ENCODE measurements at regions not wholly inside any gene's neighbourhood (a gene's known extent, or its start where the extent isn't known, plus 50 kb on each side); places are given as distances from the start of the nearest gene placed in this dataset.

DNA sequence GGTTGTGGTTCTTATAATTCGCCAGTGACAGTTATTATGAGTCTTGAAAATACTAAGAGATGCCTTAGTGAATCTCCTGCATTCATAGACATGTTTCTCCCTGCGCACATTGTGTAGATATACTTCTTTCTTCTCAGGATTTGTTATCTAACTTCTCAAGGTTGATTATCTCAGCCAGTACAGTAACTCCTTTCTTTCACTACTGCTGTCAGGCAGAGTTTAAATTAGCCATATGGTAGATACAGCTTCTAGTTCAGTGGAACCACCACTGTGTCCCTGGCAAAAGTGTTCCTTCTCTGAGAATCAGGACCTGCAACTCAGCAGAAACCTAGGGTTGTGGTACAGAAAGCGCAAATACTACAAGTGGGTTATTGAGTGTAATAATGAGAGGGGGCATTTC lies 175.0 kb upstream of the SGO1 start:
- TF ChIP-seq, protein P1, sequence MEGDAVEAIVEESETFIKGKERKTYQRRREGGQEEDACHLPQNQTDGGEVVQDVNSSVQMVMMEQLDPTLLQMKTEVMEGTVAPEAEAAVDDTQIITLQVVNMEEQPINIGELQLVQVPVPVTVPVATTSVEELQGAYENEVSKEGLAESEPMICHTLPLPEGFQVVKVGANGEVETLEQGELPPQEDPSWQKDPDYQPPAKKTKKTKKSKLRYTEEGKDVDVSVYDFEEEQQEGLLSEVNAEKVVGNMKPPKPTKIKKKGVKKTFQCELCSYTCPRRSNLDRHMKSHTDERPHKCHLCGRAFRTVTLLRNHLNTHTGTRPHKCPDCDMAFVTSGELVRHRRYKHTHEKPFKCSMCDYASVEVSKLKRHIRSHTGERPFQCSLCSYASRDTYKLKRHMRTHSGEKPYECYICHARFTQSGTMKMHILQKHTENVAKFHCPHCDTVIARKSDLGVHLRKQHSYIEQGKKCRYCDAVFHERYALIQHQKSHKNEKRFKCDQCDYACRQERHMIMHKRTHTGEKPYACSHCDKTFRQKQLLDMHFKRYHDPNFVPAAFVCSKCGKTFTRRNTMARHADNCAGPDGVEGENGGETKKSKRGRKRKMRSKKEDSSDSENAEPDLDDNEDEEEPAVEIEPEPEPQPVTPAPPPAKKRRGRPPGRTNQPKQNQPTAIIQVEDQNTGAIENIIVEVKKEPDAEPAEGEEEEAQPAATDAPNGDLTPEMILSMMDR (IDR thresholded peaks at IDR 0.05), result no peak
- no peak for TF ChIP-seq POLR2A (IDR thresholded peaks at IDR 0.05)

Measured in Peyer's patch (tissue), 4 donors.